ENCODE measurements at regions not wholly inside any gene's neighbourhood (a gene's known extent, or its start where the extent isn't known, plus 50 kb on each side); places are given as distances from the start of the nearest gene placed in this dataset.

DNA sequence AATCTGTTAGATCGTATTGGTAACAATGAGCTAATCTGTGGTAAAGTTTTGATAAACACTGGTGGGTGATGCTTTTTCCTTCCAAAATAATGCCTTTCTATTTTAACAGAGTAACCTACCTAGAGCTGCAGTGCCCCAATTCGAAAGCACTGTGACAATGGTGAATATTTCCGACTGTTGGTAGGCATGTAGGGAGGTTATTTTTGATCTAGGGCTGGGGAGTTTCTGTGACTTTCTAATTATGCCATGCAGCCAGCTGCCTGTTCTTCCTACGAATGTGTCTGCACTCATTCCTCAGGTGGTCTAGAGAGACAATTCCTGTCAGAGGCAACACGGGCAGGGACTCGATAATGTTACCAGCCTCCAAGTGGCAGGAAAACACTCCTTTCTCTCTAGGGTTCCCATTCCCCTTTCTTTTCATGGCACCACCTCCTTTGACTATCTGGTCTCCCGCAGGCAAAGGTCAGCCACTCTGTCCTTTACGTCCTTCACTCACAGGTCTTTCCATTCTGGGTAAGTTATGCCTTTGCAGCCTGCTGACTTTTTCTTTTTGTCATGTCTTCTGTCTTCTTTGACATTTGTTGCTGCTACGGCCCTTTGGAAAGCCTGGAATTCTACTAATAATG lies 167.2 kb upstream of the MGAT5 start:
- Histone ChIP-seq H3K4me1 (ENCODE audit: control insufficient read depth in 1 of 2, insufficient read depth in 2 of 2, low read length in 2 of 2) (peaks cover 13 to 25% of the 10 kb centered on the region in 2 donors), H3K36me3 (ENCODE audit: control insufficient read depth in 1 of 2, insufficient read depth in 2 of 2, low read length in 2 of 2) (no peaks in the 10 kb centered on the region), H3K27ac (ENCODE audit: low read depth, low read length) (no peak overlapping the region), H3K9me3 (ENCODE audit: control insufficient read depth in 1 of 2, low read length in 2 of 2) (no peaks in the 10 kb centered on the region), H3K27me3 (ENCODE audit: control insufficient read depth in 1 of 2, insufficient read depth in 2 of 2, low read length in 2 of 2) (no peaks in the 10 kb centered on the region), H3K4me3 (ENCODE audit: low read depth in 1 of 2, low read length in 2 of 2) (no peak overlapping the region), H3K9ac (ENCODE audit: low read depth in 1 of 2, low read length in 2 of 2) (no peak overlapping the region)

DNA sequence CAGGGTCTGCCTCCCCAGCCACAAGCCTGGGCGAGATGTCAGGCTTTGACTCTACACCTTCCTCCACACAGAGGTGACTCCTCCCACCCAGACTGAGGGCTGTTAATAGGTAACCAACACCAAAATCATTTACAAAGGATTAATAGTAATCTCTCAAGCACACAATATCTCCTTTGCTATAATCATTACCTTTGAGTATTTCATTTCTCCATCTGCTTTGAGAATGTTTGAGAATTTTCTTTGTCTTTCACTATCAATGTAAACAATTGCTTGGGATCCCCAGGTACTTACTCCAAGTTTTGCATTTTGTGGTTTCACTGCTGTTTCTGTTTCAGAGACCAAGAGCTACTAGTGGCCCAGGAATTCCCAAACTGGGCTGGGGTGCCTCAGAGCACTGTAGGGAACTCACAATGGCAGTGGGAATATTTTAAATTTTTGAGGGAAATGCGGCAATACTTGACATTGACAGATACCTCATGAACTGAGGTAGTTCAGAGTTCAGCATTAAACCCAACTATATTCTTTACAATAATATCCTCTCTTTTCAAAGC lies 166.4 kb upstream of the MGAT5 start:
- H3K9ac ChIP-seq (ENCODE audit: low read depth in 1 of 2, low read length in 2 of 2) = no peak overlapping the region
- no peaks in the 10 kb centered on the region for H3K27me3 ChIP-seq (ENCODE audit: control insufficient read depth in 1 of 2, insufficient read depth in 2 of 2, low read length in 2 of 2)
- H3K9me3 ChIP-seq (ENCODE audit: control insufficient read depth in 1 of 2, low read length in 2 of 2) = no peaks in the 10 kb centered on the region
- H3K4me1 ChIP-seq (ENCODE audit: control insufficient read depth in 1 of 2, insufficient read depth in 2 of 2, low read length in 2 of 2) = peaks cover 13 to 25% of the 10 kb centered on the region in 2 donors
- no peaks in the 10 kb centered on the region for H3K36me3 ChIP-seq (ENCODE audit: control insufficient read depth in 1 of 2, insufficient read depth in 2 of 2, low read length in 2 of 2)
- H3K27ac ChIP-seq (ENCODE audit: low read depth, low read length) = no peak overlapping the region
- no peak overlapping the region for H3K4me3 ChIP-seq (ENCODE audit: low read depth in 1 of 2, low read length in 2 of 2)

DNA sequence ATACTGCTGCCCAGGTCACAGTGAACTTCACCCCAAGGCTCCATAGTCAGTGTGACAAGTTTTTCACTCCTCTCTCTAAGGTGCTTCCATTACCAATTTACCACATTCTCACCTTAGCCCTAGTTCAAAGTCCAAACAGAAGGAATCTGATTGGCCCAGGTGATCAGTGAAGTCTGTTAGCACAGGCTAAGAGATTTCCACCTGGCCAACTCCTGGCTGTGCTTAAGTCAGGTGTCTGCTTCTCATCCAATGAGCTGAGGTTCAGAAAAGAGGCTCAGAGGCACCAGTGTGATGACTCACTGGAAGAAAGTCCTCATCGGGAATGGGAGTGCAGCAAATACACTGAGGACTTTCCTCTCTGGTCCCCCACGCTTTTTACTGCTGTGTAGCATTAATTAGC lies 164.4 kb upstream of the MGAT5 start:
- Histone ChIP-seq H3K27me3 (ENCODE audit: control insufficient read depth in 1 of 2, insufficient read depth in 2 of 2, low read length in 2 of 2) (no peaks in the 10 kb centered on the region), H3K36me3 (ENCODE audit: control insufficient read depth in 1 of 2, insufficient read depth in 2 of 2, low read length in 2 of 2) (no peaks in the 10 kb centered on the region), H3K4me3 (ENCODE audit: low read depth in 1 of 2, low read length in 2 of 2) (no peak overlapping the region), H3K9me3 (ENCODE audit: control insufficient read depth in 1 of 2, low read length in 2 of 2) (no peaks in the 10 kb centered on the region), H3K9ac (ENCODE audit: low read depth in 1 of 2, low read length in 2 of 2) (no peak overlapping the region), H3K4me1 (ENCODE audit: control insufficient read depth in 1 of 2, insufficient read depth in 2 of 2, low read length in 2 of 2) (peaks cover 13 to 25% of the 10 kb centered on the region in 2 donors), H3K27ac (ENCODE audit: low read depth, low read length) (no peak overlapping the region)

DNA sequence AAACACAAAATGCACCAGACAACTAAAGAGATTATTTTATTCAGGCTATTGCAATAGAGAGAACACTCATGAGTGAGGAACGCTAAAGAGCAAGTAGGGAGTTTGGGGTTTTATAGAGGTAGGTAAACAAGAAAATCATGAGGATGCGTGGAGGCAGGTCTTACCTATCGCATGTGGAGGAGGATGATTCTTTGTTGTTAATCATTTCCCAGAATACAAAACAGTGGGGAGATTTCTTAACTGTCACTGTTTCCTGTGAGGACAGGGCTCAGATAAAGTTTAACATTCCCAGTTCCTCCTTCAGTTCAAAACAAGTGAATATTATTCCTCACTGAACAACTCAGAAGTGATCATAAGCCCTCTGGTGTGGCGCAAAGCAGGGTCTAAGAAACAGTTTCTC lies 156.1 kb upstream of the MGAT5 start:
- Histone ChIP-seq H3K36me3 (ENCODE audit: control insufficient read depth in 1 of 2, insufficient read depth in 2 of 2, low read length in 2 of 2) (no peaks in the 10 kb centered on the region), H3K9me3 (ENCODE audit: control insufficient read depth in 1 of 2, low read length in 2 of 2) (peaks cover 0 to 3% of the 10 kb centered on the region in 2 donors), H3K4me1 (ENCODE audit: control insufficient read depth in 1 of 2, insufficient read depth in 2 of 2, low read length in 2 of 2) (no peaks in the 10 kb centered on the region), H3K27ac (ENCODE audit: low read depth, low read length) (no peak overlapping the region), H3K4me3 (ENCODE audit: low read depth in 1 of 2, low read length in 2 of 2) (no peak overlapping the region), H3K9ac (ENCODE audit: low read depth in 1 of 2, low read length in 2 of 2) (no peak overlapping the region), H3K27me3 (ENCODE audit: control insufficient read depth in 1 of 2, insufficient read depth in 2 of 2, low read length in 2 of 2) (no peaks in the 10 kb centered on the region)

DNA sequence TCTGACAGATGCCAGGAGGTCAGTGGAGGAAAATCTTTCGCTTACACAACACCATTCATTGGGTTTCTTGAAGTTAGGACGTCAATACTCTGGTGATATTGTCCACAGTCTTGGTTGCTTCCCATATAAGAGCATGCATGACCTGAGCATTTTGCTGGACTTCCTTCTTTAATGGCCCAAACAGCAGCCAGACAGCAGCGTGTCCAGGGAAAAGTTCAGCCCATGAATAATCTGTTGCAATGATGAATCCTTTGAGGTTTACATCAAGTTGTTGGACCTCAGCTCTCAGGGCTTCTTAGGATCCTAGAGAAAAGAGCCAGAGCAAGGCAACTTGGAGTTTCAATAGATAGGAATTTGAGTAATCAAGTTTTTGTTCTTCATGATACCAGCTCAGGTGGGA lies 155.6 kb upstream of the MGAT5 start:
- Histone ChIP-seq H3K9me3 (ENCODE audit: control insufficient read depth in 1 of 2, low read length in 2 of 2) (peaks cover 0 to 3% of the 10 kb centered on the region in 2 donors), H3K36me3 (ENCODE audit: control insufficient read depth in 1 of 2, insufficient read depth in 2 of 2, low read length in 2 of 2) (no peaks in the 10 kb centered on the region), H3K27me3 (ENCODE audit: control insufficient read depth in 1 of 2, insufficient read depth in 2 of 2, low read length in 2 of 2) (no peaks in the 10 kb centered on the region), H3K9ac (ENCODE audit: low read depth in 1 of 2, low read length in 2 of 2) (no peak overlapping the region), H3K27ac (ENCODE audit: low read depth, low read length) (no peak overlapping the region), H3K4me3 (ENCODE audit: low read depth in 1 of 2, low read length in 2 of 2) (no peak overlapping the region), H3K4me1 (ENCODE audit: control insufficient read depth in 1 of 2, insufficient read depth in 2 of 2, low read length in 2 of 2) (no peaks in the 10 kb centered on the region)

DNA sequence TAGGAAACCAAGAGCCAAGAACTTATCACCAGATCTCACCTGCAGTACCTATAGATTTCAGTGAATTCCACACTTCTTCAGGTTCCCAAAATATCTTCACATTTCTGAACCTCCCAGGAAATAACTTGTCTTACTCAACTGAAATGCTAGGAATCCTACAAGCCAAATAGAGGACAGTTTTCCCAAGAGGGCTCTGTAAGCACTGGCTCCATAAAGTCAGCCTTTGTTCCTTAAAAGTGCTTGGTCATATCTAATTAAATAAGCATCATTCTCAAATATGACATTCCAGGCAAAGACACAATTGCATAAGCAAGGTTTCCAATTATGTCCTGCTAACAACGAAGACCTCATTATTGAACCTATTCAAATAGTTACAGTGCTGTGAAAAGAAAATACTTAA lies 154.6 kb upstream of the MGAT5 start:
- no peaks in the 10 kb centered on the region for H3K36me3 ChIP-seq (ENCODE audit: control insufficient read depth in 1 of 2, insufficient read depth in 2 of 2, low read length in 2 of 2)
- H3K27me3 ChIP-seq (ENCODE audit: control insufficient read depth in 1 of 2, insufficient read depth in 2 of 2, low read length in 2 of 2) = no peaks in the 10 kb centered on the region

DNA sequence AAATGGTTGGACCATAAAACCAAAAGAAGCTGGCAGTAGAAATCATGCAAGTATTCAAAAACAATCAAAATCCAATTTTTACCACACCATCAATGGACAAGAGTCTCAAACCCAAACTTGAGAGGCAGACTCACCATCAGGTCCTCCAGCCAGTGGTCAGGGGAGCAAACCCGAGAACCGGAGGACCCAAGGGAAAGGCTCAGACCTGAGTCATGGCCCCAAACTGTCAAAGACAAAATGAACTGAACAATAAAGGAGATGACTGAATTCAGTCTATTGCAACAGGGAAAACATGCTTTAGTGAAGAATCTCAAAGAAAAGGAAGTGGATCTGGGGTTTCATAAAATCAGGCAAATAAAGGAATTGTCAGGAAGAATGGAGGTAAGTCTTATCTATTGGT lies 150.7 kb upstream of the MGAT5 start:
- Histone ChIP-seq H3K27me3 (ENCODE audit: control insufficient read depth in 1 of 2, insufficient read depth in 2 of 2, low read length in 2 of 2) (no peaks in the 10 kb centered on the region), H3K4me1 (ENCODE audit: control insufficient read depth in 1 of 2, insufficient read depth in 2 of 2, low read length in 2 of 2) (no peaks in the 10 kb centered on the region), H3K27ac (ENCODE audit: low read depth, low read length) (no peak overlapping the region), H3K36me3 (ENCODE audit: control insufficient read depth in 1 of 2, insufficient read depth in 2 of 2, low read length in 2 of 2) (no peaks in the 10 kb centered on the region), H3K9me3 (ENCODE audit: control insufficient read depth in 1 of 2, low read length in 2 of 2) (no peaks in the 10 kb centered on the region), H3K9ac (ENCODE audit: low read depth in 1 of 2, low read length in 2 of 2) (no peak overlapping the region), H3K4me3 (ENCODE audit: low read depth in 1 of 2, low read length in 2 of 2) (no peak overlapping the region)

More for the DNA sequence above, 154.6 kb upstream of the MGAT5 start:
- H3K9ac ChIP-seq (ENCODE audit: low read depth in 1 of 2, low read length in 2 of 2) = no peak overlapping the region
- H3K4me3 ChIP-seq (ENCODE audit: low read depth in 1 of 2, low read length in 2 of 2) = no peak overlapping the region
- H3K4me1 ChIP-seq (ENCODE audit: control insufficient read depth in 1 of 2, insufficient read depth in 2 of 2, low read length in 2 of 2) = no peaks in the 10 kb centered on the region
- H3K9me3 ChIP-seq (ENCODE audit: control insufficient read depth in 1 of 2, low read length in 2 of 2) = peaks cover 0 to 3% of the 10 kb centered on the region in 2 donors
- no peak overlapping the region for H3K27ac ChIP-seq (ENCODE audit: low read depth, low read length)

DNA sequence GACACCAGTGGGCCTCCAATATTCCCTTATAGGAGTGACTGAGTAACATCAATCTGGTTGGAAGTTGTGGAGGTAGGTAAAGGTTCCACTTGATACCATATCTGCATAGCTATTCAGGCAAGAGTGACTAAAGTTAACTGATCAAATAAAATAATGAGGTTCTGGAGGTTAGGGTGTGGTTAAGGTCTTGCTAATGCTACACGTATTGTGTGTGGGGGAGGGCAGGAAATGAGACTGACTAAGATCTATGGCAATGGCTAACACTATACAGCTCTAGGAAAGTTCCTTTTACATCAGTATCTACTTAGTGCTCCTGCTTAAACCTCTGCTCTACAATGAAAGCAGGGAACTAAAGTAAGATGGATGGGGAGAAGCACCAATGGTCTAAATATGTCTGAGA lies 149.1 kb upstream of the MGAT5 start:
- Histone ChIP-seq H3K27me3 (ENCODE audit: control insufficient read depth in 1 of 2, insufficient read depth in 2 of 2, low read length in 2 of 2) (no peaks in the 10 kb centered on the region), H3K4me1 (ENCODE audit: control insufficient read depth in 1 of 2, insufficient read depth in 2 of 2, low read length in 2 of 2) (no peaks in the 10 kb centered on the region), H3K4me3 (ENCODE audit: low read depth in 1 of 2, low read length in 2 of 2) (no peak overlapping the region), H3K27ac (ENCODE audit: low read depth, low read length) (no peak overlapping the region), H3K9me3 (ENCODE audit: control insufficient read depth in 1 of 2, low read length in 2 of 2) (no peaks in the 10 kb centered on the region), H3K9ac (ENCODE audit: low read depth in 1 of 2, low read length in 2 of 2) (no peak overlapping the region), H3K36me3 (ENCODE audit: control insufficient read depth in 1 of 2, insufficient read depth in 2 of 2, low read length in 2 of 2) (no peaks in the 10 kb centered on the region)

DNA sequence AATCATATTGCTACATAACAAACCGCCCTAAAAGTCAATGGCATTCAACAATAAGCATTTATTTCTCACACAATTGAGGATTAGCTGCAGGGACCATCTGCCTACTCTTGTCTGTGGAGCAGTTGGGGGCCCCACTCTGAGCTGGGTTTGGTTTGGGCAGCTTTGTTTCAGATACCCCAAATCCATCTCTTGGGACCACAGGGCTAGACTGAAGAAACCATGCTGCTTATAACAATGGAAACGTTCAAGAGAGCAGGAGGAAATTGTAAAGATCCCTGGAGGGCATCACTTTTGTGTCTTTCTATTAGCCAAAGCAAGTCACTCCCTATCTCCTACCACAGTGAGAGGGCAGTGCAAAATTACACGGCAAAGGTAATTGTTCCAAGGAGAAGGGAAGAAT lies 146.5 kb upstream of the MGAT5 start:
- Histone ChIP-seq H3K27ac (ENCODE audit: low read depth, low read length) (no peak overlapping the region), H3K4me1 (ENCODE audit: control insufficient read depth in 1 of 2, insufficient read depth in 2 of 2, low read length in 2 of 2) (no peaks in the 10 kb centered on the region), H3K9ac (ENCODE audit: low read depth in 1 of 2, low read length in 2 of 2) (no peak overlapping the region), H3K27me3 (ENCODE audit: control insufficient read depth in 1 of 2, insufficient read depth in 2 of 2, low read length in 2 of 2) (no peaks in the 10 kb centered on the region), H3K4me3 (ENCODE audit: low read depth in 1 of 2, low read length in 2 of 2) (no peak overlapping the region), H3K36me3 (ENCODE audit: control insufficient read depth in 1 of 2, insufficient read depth in 2 of 2, low read length in 2 of 2) (no peaks in the 10 kb centered on the region), H3K9me3 (ENCODE audit: control insufficient read depth in 1 of 2, low read length in 2 of 2) (no peaks in the 10 kb centered on the region)

DNA sequence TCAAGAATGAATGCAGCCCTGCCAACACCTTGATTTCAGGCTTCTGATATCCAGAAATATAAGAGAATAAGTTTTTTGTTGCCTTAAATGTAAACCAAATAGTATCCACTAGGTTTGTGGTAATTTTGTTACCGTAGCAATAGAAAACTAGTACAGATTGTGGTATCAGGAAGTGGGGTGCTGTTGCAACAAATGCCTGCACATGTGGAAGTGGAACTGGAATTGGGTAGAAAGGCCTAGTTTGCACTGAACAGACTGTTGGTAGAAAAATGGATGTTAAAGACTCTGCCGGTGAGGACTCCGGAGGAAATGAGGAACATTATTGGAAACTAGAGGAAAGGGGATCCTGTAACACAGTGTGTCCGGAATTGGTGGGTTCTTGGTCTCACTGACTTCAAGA lies 145.8 kb upstream of the MGAT5 start:
- H3K9me3 ChIP-seq (ENCODE audit: control insufficient read depth in 1 of 2, low read length in 2 of 2) = no peaks in the 10 kb centered on the region
- H3K4me1 ChIP-seq (ENCODE audit: control insufficient read depth in 1 of 2, insufficient read depth in 2 of 2, low read length in 2 of 2) = no peaks in the 10 kb centered on the region
- no peak overlapping the region for H3K27ac ChIP-seq (ENCODE audit: low read depth, low read length)
- no peak overlapping the region for H3K4me3 ChIP-seq (ENCODE audit: low read depth in 1 of 2, low read length in 2 of 2)
- no peaks in the 10 kb centered on the region for H3K27me3 ChIP-seq (ENCODE audit: control insufficient read depth in 1 of 2, insufficient read depth in 2 of 2, low read length in 2 of 2)
- no peaks in the 10 kb centered on the region for H3K36me3 ChIP-seq (ENCODE audit: control insufficient read depth in 1 of 2, insufficient read depth in 2 of 2, low read length in 2 of 2)
- H3K9ac ChIP-seq (ENCODE audit: low read depth in 1 of 2, low read length in 2 of 2) = no peak overlapping the region

Measured in duodenal mucosa (tissue), 2 donors.